ENCODE measurements at regions not wholly inside any gene's neighbourhood (a gene's known extent, or its start where the extent isn't known, plus 50 kb on each side); places are given as distances from the start of the nearest gene placed in this dataset.

DNA sequence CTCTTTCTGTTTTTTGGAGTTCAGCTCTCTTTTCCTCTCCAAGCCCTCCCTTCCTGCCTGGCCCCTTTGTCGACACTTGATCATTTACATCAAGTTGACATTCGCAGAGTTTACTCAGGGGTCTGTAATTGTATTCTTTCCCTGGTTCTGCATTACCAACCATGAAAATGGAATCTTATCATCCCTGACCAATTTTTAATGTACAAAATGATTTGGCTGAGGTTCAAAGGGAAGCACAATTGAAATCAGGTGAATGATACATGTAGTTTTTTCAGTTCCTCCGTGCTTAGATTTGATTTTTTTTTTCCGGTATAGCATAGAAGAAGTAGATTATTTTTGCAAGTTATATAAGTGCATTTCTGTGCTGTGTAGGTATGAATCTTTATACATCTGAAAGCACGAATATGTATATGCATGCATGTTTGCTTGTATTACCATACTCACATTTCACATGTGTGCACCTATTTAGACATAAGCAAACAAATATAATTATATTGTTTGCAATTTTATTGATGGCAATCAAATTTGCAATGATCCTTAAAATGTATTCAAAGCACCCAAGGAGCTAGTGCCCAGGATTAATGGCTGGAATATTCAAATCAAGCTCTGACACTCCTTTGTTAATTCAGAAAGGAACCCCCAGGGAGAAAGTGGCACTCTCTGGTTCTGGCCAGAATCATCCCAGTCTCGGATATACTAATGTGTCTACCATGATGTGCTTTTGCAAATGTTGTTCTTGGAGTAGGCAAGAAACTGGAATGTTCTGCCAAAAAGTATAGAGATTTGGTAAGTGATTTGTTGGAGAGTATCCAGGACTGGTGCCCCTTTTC, 189.3 kb downstream of the VRK1 start:
- Histone ChIP-seq H3K27ac (no peak overlapping the region), H3K4me3 (ENCODE audit: low read depth, low read length) (no peak overlapping the region), H3K9me3 (ENCODE audit: severe bottlenecking) (no peaks in the 10 kb centered on the region), H3K36me3 (no peaks in the 10 kb centered on the region), H3K27me3 (ENCODE audit: insufficient read depth, low read depth, severe bottlenecking) (no peaks in the 10 kb centered on the region)
- DNase-seq = no peak
- TF ChIP-seq, protein P1, sequence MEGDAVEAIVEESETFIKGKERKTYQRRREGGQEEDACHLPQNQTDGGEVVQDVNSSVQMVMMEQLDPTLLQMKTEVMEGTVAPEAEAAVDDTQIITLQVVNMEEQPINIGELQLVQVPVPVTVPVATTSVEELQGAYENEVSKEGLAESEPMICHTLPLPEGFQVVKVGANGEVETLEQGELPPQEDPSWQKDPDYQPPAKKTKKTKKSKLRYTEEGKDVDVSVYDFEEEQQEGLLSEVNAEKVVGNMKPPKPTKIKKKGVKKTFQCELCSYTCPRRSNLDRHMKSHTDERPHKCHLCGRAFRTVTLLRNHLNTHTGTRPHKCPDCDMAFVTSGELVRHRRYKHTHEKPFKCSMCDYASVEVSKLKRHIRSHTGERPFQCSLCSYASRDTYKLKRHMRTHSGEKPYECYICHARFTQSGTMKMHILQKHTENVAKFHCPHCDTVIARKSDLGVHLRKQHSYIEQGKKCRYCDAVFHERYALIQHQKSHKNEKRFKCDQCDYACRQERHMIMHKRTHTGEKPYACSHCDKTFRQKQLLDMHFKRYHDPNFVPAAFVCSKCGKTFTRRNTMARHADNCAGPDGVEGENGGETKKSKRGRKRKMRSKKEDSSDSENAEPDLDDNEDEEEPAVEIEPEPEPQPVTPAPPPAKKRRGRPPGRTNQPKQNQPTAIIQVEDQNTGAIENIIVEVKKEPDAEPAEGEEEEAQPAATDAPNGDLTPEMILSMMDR (IDR thresholded peaks at IDR 0.05; ENCODE audit: low read depth, low read length) = no peak

GRCh38 chr14:96987086-96987474, 189.9 kb downstream of the VRK1 start:
- H3K4me3 ChIP-seq (ENCODE audit: low read depth, low read length) = no peak overlapping the region
- TF ChIP-seq, protein P1 (IDR thresholded peaks at IDR 0.05; ENCODE audit: low read depth, low read length) = no peak
- no peaks in the 10 kb centered on the region for H3K36me3 ChIP-seq
- no peaks in the 10 kb centered on the region for H3K27me3 ChIP-seq (ENCODE audit: insufficient read depth, low read depth, severe bottlenecking)
- DNase-seq = no peak
- H3K27ac ChIP-seq = no peak overlapping the region
- no peaks in the 10 kb centered on the region for H3K9me3 ChIP-seq (ENCODE audit: severe bottlenecking)

GRCh38 chr14:96987771-96988170, 190.6 kb downstream of the VRK1 start:
- Histone ChIP-seq H3K36me3 (no peaks in the 10 kb centered on the region), H3K9me3 (ENCODE audit: severe bottlenecking) (no peaks in the 10 kb centered on the region), H3K4me3 (ENCODE audit: low read depth, low read length) (no peak overlapping the region), H3K27me3 (ENCODE audit: insufficient read depth, low read depth, severe bottlenecking) (no peaks in the 10 kb centered on the region), H3K27ac (no peak overlapping the region)
- DNase-seq = no peak
- TF ChIP-seq, protein P1 (IDR thresholded peaks at IDR 0.05; ENCODE audit: low read depth, low read length) = no peak

DNA sequence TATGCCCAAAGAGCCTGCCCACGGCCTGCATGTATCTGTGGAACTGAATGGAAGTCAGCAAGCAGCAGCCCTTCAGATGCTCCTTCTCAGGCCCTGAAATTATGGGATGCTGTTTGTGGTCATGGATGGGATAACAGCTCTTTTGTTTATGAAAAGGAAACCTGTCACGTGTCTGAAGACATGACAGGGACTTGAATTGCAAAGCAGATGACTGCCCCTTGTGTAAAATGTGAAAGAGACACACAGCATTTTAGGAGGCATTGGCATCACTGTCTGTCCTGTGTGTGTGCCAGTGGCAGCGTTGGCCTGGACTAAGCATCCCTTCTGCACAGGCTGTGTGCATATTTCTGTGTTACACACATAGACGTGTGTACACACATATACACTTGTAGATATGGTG, 192.1 kb downstream of the VRK1 start:
- Histone ChIP-seq H3K9me3 (ENCODE audit: severe bottlenecking) (no peaks in the 10 kb centered on the region), H3K27ac (no peak overlapping the region), H3K4me3 (ENCODE audit: low read depth, low read length) (no peak overlapping the region), H3K36me3 (no peaks in the 10 kb centered on the region), H3K27me3 (ENCODE audit: insufficient read depth, low read depth, severe bottlenecking) (no peaks in the 10 kb centered on the region)
- TF ChIP-seq, protein P1 (IDR thresholded peaks at IDR 0.05; ENCODE audit: low read depth, low read length) = no peak
- DNase-seq = no peak

DNA sequence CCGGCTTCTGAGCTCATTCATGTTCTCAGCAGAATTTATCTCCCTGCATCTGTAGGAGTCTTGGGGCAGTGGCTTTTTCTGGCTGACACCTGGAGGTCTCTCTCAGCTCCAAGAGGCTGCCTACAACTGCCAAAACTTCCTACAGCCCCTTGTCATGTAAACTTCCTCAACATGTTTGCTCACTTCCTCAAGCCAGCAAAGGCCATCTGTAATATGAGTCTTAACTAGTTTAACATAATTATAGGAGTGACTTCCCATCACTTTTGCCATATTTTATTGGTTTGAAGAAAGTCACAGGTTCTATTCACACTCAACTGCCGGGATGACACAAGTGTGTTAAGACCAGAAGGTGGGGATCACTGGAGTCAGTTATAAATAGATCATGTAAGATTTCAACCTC, 194.0 kb downstream of the VRK1 start:
- TF ChIP-seq, protein P1 (IDR thresholded peaks at IDR 0.05; ENCODE audit: low read depth, low read length) = no peak
- no peak for DNase-seq
- no peaks in the 10 kb centered on the region for H3K9me3 ChIP-seq (ENCODE audit: severe bottlenecking)
- H3K27me3 ChIP-seq (ENCODE audit: insufficient read depth, low read depth, severe bottlenecking) = no peaks in the 10 kb centered on the region
- H3K36me3 ChIP-seq = no peaks in the 10 kb centered on the region
- no peak overlapping the region for H3K27ac ChIP-seq
- H3K4me3 ChIP-seq (ENCODE audit: low read depth, low read length) = no peak overlapping the region

- Histone ChIP-seq H3K4me3 (ENCODE audit: low read depth, low read length) (no peak overlapping the region), H3K36me3 (no peaks in the 10 kb centered on the region), H3K27ac (no peak overlapping the region), H3K27me3 (ENCODE audit: insufficient read depth, low read depth, severe bottlenecking) (no peaks in the 10 kb centered on the region), H3K9me3 (ENCODE audit: severe bottlenecking) (no peaks in the 10 kb centered on the region)
- DNase-seq = no peak
- TF ChIP-seq, protein P1 (IDR thresholded peaks at IDR 0.05; ENCODE audit: low read depth, low read length) = no peak
Measured at GRCh38 chr14:96994999-96995398, 197.8 kb downstream of the VRK1 start.
